Suprapubic skin (tissue), 4 donors: ENCODE measurements at regions not wholly inside any gene's neighbourhood (a gene's known extent, or its start where the extent isn't known, plus 50 kb on each side); places are given as distances from the start of the nearest gene placed in this dataset.

Experiments
- CTCF ChIP-seq, 2 donors: fragments of 200-600 bp in 1 of 2; fragments of 450-650 bp in 1 of 2; sonication (generic) in 1 of 2; IDR thresholded peaks; one replicate each; pipeline ENCODE4 v1.5.1; 2016 to 2019; ENCODE audit warnings: antibody characterized with exemption in 2 of 2, mild to moderate bottlenecking in 1 of 2, moderate library complexity in 1 of 2
- EP300 ChIP-seq: sonication (generic); formaldehyde crosslinking; IDR thresholded peaks from one replicate; pipeline ENCODE4 v1.6.1; 2017; ENCODE audit warnings: antibody characterized with exemption
- POLR2A ChIP-seq, 2 donors: fragments of 450-650 bp; IDR thresholded peaks; one replicate each; pipeline ENCODE4 v1.6.1; 2017; ENCODE audit warnings: antibody characterized with exemption in 2 of 2, mild to moderate bottlenecking in 2 of 2, moderate library complexity in 2 of 2
- POLR2AphosphoS5 ChIP-seq, 3 donors: sonication (generic); formaldehyde crosslinking; IDR thresholded peaks; one replicate each; pipeline ENCODE4 v1.6.1; 2017; ENCODE audit warnings: antibody characterized with exemption in 3 of 3

GRCh38 chr12:114924946-114925475, 241.0 kb upstream of the TBX3 start:
- TF ChIP-seq POLR2A (IDR thresholded peaks at IDR 0.05) (no peak), CTCF (IDR thresholded peaks at IDR 0.05) (no peak), POLR2AphosphoS5 (IDR thresholded peaks at IDR 0.05) (no peak), EP300 (no peak)
